HCT116 (cell line): ENCODE measurements at regions not wholly inside any gene's neighbourhood (a gene's known extent, or its start where the extent isn't known, plus 50 kb on each side); places are given as distances from the start of the nearest gene placed in this dataset.

Experiments
- CTCF ChIP-seq, 3 experiments: fragments of 200-600 bp in 1 of 3; sonication (generic) in 1 of 3; IDR thresholded peaks in 2 of 3; conservative IDR thresholded peaks in 1 of 3; 2 replicates each; pipeline ENCODE4 v1.5.1; 2012 to 2017; ENCODE audit warnings: low read depth in 2 of 3, low read length in 2 of 3, antibody characterized with exemption in 1 of 3, borderline replicate concordance in 1 of 3, control low read depth in 1 of 3, mild to moderate bottlenecking in 1 of 3, mixed read lengths in 1 of 3, mixed run types in 1 of 3, moderate library complexity in 1 of 3; ENCODE audit not compliant: insufficient read depth in 1 of 3
- EZH2 ChIP-seq: fragments of 200-600 bp; sonication (generic); IDR thresholded peaks from 2 replicates; pipeline ENCODE4 v1.6.1; 2017; ENCODE audit warnings: antibody characterized with exemption, mixed run types
- EZH2phosphoT487 ChIP-seq: fragments of 200-600 bp; IDR thresholded peaks from 2 replicates; pipeline ENCODE4 v1.6.1; 2018; ENCODE audit warnings: antibody characterized with exemption, borderline replicate concordance
- MAX ChIP-seq: IDR thresholded peaks from 2 replicates; pipeline ENCODE4 v1.6.1; 2012
- POLR2A ChIP-seq: IDR thresholded peaks from 2 replicates; pipeline ENCODE4 v1.7.0; 2011; ENCODE audit warnings: borderline replicate concordance; ENCODE audit not compliant: insufficient read depth, insufficient read length; ENCODE audit errors: extremely low read depth
- REST ChIP-seq: IDR thresholded peaks from 2 replicates; pipeline ENCODE4 v1.6.1; 2012; ENCODE audit warnings: low read depth
- ZFX ChIP-seq: fragments of 450-650 bp; IDR thresholded peaks from 2 replicates; pipeline ENCODE4 v1.6.1; 2017
- ZNF274 ChIP-seq: fragments of 200-500 bp; sonication (Bioruptor generic); IDR thresholded peaks from 2 replicates; pipeline ENCODE4 v1.6.1; 2014; ENCODE audit warnings: mild to moderate bottlenecking, low read depth, low read length, inconsistent platforms

GRCh38 chr9:111726949-111727348, 65.5 kb downstream of the GNG10 start:
- TF ChIP-seq REST (no peak), ZNF274 (no peak), POLR2A (no peak), EZH2 (no peak), EZH2phosphoT487 (no peak), ZFX (no peak), CTCF (IDR thresholded peaks at IDR 0.05 in 2 of 3, conservative IDR thresholded peaks at IDR 0.05 in 1 of 3; ENCODE audit: borderline replicate concordance in 1 of 3, insufficient read depth in 1 of 3, low read depth in 2 of 3, low read length in 2 of 3) (no peak), MAX (no peak)
